B cell (primary cell): ENCODE measurements at regions not wholly inside any gene's neighbourhood (a gene's known extent, or its start where the extent isn't known, plus 50 kb on each side); places are given as distances from the start of the nearest gene placed in this dataset.

ENCODE experiments used
- ATAC-seq: fragments of 200-7000 bp; cut with Tn5 transposase; one replicate; pipeline ENCODE4 v1.10.0; 2021; ENCODE audit warnings: low read depth, mild to moderate bottlenecking, moderate number of reproducible peaks, moderate library complexity
- CTCF ChIA-PET: fragments of 350-600 bp; sonication (Branson Sonifier 250); formaldehyde crosslinking; loops from one replicate; lab custom pipeline; 2021; ENCODE audit warnings: antibody characterized with exemption, inconsistent platforms; lab: Charles Lee
- POLR2A ChIA-PET: fragments of 350-600 bp; sonication (Branson Sonifier 250); formaldehyde crosslinking; loops from one replicate; lab custom pipeline; 2021; ENCODE audit warnings: antibody characterized with exemption; lab: Charles Lee
- DNase-seq: peaks from one replicate; pipeline ENCODE4 v3.0.0; 2013
- H2AFZ ChIP-seq: 2 replicates; pipeline ENCODE4 v1.6.1; 2012; ENCODE audit warnings: mild to moderate bottlenecking, low read depth, low read length; ENCODE audit not compliant: insufficient read depth, poor library complexity, severe bottlenecking
- H3K27ac ChIP-seq, 2 donors: 1 replicate in 1 of 2; 2 replicates in 1 of 2; pipeline ENCODE4 v1.5.1; 2012 to 2013; ENCODE audit warnings: low read length in 2 of 2, mild to moderate bottlenecking in 2 of 2, moderate library complexity in 1 of 2
- H3K27me3 ChIP-seq, 4 experiments: fragments of 200-600 bp in 1 of 4; sonication (generic) in 1 of 4; replicated peaks in 1 of 4; 1 replicate in 2 of 4; 2 replicates in 2 of 4; pipeline versions ENCODE4 v1.6.1 to v1.7.0; 2013 to 2016; ENCODE audit warnings: low read length in 3 of 4, mild to moderate bottlenecking in 2 of 4, mixed read lengths in 1 of 4, moderate library complexity in 1 of 4; ENCODE audit not compliant: insufficient read depth in 4 of 4, control insufficient read depth in 3 of 4; ENCODE audit errors: control extremely low read depth in 1 of 4
- H3K36me3 ChIP-seq, 2 experiments: replicated peaks in 1 of 2; 1 replicate in 1 of 2; 2 replicates in 1 of 2; pipeline versions ENCODE4 v1.6.1 to v1.7.1; 2013; ENCODE audit warnings: low read length in 1 of 2; ENCODE audit not compliant: insufficient read depth in 2 of 2, control insufficient read depth in 1 of 2; ENCODE audit errors: control extremely low read depth in 1 of 2, extremely low read depth in 1 of 2
- H3K4me1 ChIP-seq, 2 donors: fragments of 200-600 bp in 1 of 2; sonication (generic) in 1 of 2; 1 replicate in 1 of 2; 2 replicates in 1 of 2; pipeline versions ENCODE4 v1.5.1 to v1.6.1; 2013 to 2017; ENCODE audit warnings: low read length in 2 of 2; ENCODE audit not compliant: control insufficient read depth in 2 of 2, insufficient read depth in 2 of 2
- H3K4me2 ChIP-seq: replicated peaks from 2 replicates; pipeline ENCODE3; 2012; ENCODE audit warnings: mild to moderate bottlenecking, low read depth, low read length; ENCODE audit not compliant: poor library complexity, severe bottlenecking
- H3K4me3 ChIP-seq, 5 experiments: fragments of 200-600 bp in 1 of 5; sonication (generic) in 1 of 5; 1 replicate in 3 of 5; 2 replicates in 2 of 5; pipeline versions ENCODE4 v1.5.1 to v1.7.0; 2011 to 2016; ENCODE audit warnings: low read length in 4 of 5, mild to moderate bottlenecking in 4 of 5, low read depth in 2 of 5, control low read depth in 1 of 5, moderate library complexity in 1 of 5; ENCODE audit not compliant: insufficient read depth in 1 of 5; ENCODE audit errors: control extremely low read depth in 1 of 5, extremely low read depth in 1 of 5
- H3K79me2 ChIP-seq: fragments of 200-600 bp; sonication (generic); one replicate; pipeline ENCODE4 v1.6.0; 2016; ENCODE audit warnings: low read length; ENCODE audit not compliant: control insufficient read depth, insufficient read depth
- H3K9ac ChIP-seq: fragments of 200-600 bp; sonication (generic); 2 replicates; pipeline ENCODE4 v1.6.1; 2017; ENCODE audit warnings: mild to moderate bottlenecking, low read length, moderate library complexity
- H3K9me3 ChIP-seq, 3 donors: one replicate each; pipeline versions ENCODE4 v1.6.1 to v1.7.1; 2013; ENCODE audit warnings: low read length in 2 of 3; ENCODE audit not compliant: control insufficient read depth in 2 of 3, insufficient read depth in 1 of 3; ENCODE audit errors: control extremely low read depth in 1 of 3
- H4K20me1 ChIP-seq: 2 replicates; pipeline ENCODE4 v1.6.0; 2012; ENCODE audit warnings: mild to moderate bottlenecking, low read length; ENCODE audit not compliant: insufficient read depth, control insufficient read depth, poor library complexity, severe bottlenecking
- H3K27ac Mint-ChIP-seq: one replicate; pipeline ENCODE4 v1.8.0; 2021; ENCODE audit warnings: mixed read lengths
- H3K27me3 Mint-ChIP-seq: one replicate; pipeline ENCODE4 v1.8.0; 2021; ENCODE audit warnings: mixed read lengths
- H3K4me1 Mint-ChIP-seq: one replicate; pipeline ENCODE4 v1.8.0; 2021; ENCODE audit warnings: mixed read lengths
- H3K4me3 Mint-ChIP-seq: one replicate; pipeline ENCODE4 v1.8.0; 2021; ENCODE audit warnings: mixed read lengths
- H3K9me3 Mint-ChIP-seq: one replicate; pipeline ENCODE4 v1.8.0; 2022; ENCODE audit warnings: mixed read lengths; ENCODE audit not compliant: insufficient read depth
- EZH2 ChIP-seq: IDR thresholded peaks from 2 replicates; pipeline ENCODE4 v1.6.1; 2012; ENCODE audit warnings: borderline replicate concordance, low read depth, mild to moderate bottlenecking, moderate library complexity, low read length; ENCODE audit not compliant: insufficient read depth, poor library complexity, severe bottlenecking
- WGBS: methylation state at CpG from one replicate; pipeline ENCODE4 v1.1.5; 2013; ENCODE audit warnings: missing lambda C conversion rate; ENCODE audit not compliant: insufficient coverage; 5-methylcytosine and 5-hydroxymethylcytosine counted together
- intact Hi-C: fragments of 100-400 bp; cut with micrococcal nuclease; formaldehyde crosslinking; loops from one replicate; pipeline ENCODE4 v1.10.0; 2022
- TF ChIP-seq, protein P1 (sequence below): fragments of 200-600 bp; IDR thresholded peaks from one replicate; pipeline ENCODE4 v1.8.0; 2022; ENCODE audit warnings: antibody characterized with exemption, mild to moderate bottlenecking

DNA sequence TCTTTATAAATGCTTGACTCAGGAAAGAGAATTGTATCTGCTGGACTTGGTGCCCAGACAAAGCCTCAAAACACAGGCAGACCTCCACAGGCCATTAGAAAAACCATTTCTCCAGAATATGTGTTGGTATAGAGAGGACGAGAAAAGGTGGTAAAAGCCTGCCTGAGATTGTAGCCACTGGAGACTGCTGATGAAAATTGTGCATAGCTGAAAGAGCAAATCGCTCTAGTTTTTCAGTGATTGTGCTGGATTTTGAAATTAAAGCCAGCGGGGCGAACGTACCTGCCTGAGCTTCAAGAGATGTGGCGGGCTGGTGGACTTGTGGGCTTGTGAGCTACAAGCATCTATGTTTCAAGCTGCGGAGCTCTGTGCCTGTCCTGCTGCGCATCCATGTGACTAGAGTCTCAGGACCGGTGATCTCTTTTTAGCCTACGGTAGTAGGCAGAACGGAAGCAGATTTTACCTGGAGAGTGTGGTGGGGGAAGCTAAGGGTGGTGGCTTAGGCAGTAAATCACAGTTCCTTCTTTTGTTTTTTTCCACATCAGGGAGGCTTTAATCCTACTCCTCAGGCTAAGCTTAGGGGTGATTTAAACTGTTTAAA lies 193.6 kb downstream of the SREK1 start:
- 80% methylated on average over 7 of the region's 11 CpGs for WGBS
- Histone ChIP-seq H3K79me2 (no peaks in the 10 kb centered on the region), H3K27ac (no peak overlapping the region), H3K4me1 (no peaks in the 10 kb centered on the region), H3K9ac (no peak overlapping the region), H3K27me3 (no peaks in the 10 kb centered on the region), H2AFZ (no peak overlapping the region), H4K20me1 (no peaks in the 10 kb centered on the region), H3K4me3 (no peak overlapping the region), H3K9me3 (no peaks in the 10 kb centered on the region), H3K36me3 (no peaks in the 10 kb centered on the region), H3K4me2 (no peak overlapping the region)
- TF ChIP-seq, protein P1, sequence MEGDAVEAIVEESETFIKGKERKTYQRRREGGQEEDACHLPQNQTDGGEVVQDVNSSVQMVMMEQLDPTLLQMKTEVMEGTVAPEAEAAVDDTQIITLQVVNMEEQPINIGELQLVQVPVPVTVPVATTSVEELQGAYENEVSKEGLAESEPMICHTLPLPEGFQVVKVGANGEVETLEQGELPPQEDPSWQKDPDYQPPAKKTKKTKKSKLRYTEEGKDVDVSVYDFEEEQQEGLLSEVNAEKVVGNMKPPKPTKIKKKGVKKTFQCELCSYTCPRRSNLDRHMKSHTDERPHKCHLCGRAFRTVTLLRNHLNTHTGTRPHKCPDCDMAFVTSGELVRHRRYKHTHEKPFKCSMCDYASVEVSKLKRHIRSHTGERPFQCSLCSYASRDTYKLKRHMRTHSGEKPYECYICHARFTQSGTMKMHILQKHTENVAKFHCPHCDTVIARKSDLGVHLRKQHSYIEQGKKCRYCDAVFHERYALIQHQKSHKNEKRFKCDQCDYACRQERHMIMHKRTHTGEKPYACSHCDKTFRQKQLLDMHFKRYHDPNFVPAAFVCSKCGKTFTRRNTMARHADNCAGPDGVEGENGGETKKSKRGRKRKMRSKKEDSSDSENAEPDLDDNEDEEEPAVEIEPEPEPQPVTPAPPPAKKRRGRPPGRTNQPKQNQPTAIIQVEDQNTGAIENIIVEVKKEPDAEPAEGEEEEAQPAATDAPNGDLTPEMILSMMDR = no peak
- TF ChIP-seq EZH2 = no peak
- Mint-ChIP-seq H3K27me3 (peaks cover 33% of the 10 kb centered on the region), H3K4me3 (no peak overlapping the region), H3K27ac (no peak overlapping the region), H3K9me3 (no peaks in the 10 kb centered on the region), H3K4me1 (no peaks in the 10 kb centered on the region)
- ATAC-seq = no peak
- intact Hi-C loops = no loop called here
- POLR2A ChIA-PET = no interaction called here
- DNase-seq = no peak
- CTCF ChIA-PET = interaction anchor here (1.1 to 1.7 kb wide), 6 partner anchors 12 to 419 kb away, joined by 3 to 4 read pairs (median 4); no protein-coding TSS in a partner anchor

GRCh38 chr5:66338828-66339227 lies 194.7 kb downstream of the SREK1 start:
- no peaks in the 10 kb centered on the region for H3K4me1 ChIP-seq
- CTCF ChIA-PET = interaction anchor here (1.4 to 1.7 kb wide), 2 partner anchors 11 to 27 kb away, joined by 3 to 4 read pairs; no protein-coding TSS in a partner anchor
- H3K4me3 ChIP-seq = no peak overlapping the region
- H3K9me3 ChIP-seq = no peaks in the 10 kb centered on the region
- H3K4me2 ChIP-seq = no peak overlapping the region
- H3K27ac ChIP-seq = no peak overlapping the region
- no peak overlapping the region for H3K27ac Mint-ChIP-seq
- POLR2A ChIA-PET = no interaction called here
- H3K4me3 Mint-ChIP-seq = no peak overlapping the region
- H3K36me3 ChIP-seq = no peaks in the 10 kb centered on the region
- DNase-seq (no peak), ATAC-seq (no peak)
- no peaks in the 10 kb centered on the region for H3K79me2 ChIP-seq
- H3K27me3 ChIP-seq = no peaks in the 10 kb centered on the region
- intact Hi-C loops = no loop called here
- no peaks in the 10 kb centered on the region for H4K20me1 ChIP-seq
- TF ChIP-seq, protein P1 = no peak
- TF ChIP-seq EZH2 = no peak
- H3K4me1 Mint-ChIP-seq = no peaks in the 10 kb centered on the region
- no peaks in the 10 kb centered on the region for H3K9me3 Mint-ChIP-seq
- peaks cover 28% of the 10 kb centered on the region for H3K27me3 Mint-ChIP-seq
- 100% methylated on average over 1 of the region's 2 CpGs for WGBS
- H2AFZ ChIP-seq = no peak overlapping the region
- no peak overlapping the region for H3K9ac ChIP-seq
